ENCODE measurements at regions not wholly inside any gene's neighbourhood (a gene's known extent, or its start where the extent isn't known, plus 50 kb on each side); places are given as distances from the start of the nearest gene placed in this dataset.

- POLR2A ChIA-PET: no interaction called here
- CTCF ChIA-PET: no interaction called here
Observed at GRCh38 chr10:31595992-31596391, 277.0 kb downstream of the ZEB1 start.

- CTCF ChIA-PET: interaction anchor here (1.0 kb wide), 1 partner anchor 18 kb away, joined by 3 read pairs; no protein-coding TSS in a partner anchor
Observed at GRCh38 chr10:31594347-31594873, 275.4 kb downstream of the ZEB1 start.

GRCh38 chr10:31593124-31593523, 274.1 kb downstream of the ZEB1 start:
- ChIA-PET CTCF (no interaction called here), POLR2A (interaction anchor here (0.5 kb wide), 1 partner anchor 55 kb away, joined by 3 read pairs; no protein-coding TSS in a partner anchor)

More at GRCh38 chr10:31594347-31594873, 275.4 kb downstream of the ZEB1 start:
- POLR2A ChIA-PET: interaction anchor here (0.8 kb wide), 1 partner anchor 166 kb away, joined by 3 read pairs; no protein-coding TSS in a partner anchor

- ChIA-PET CTCF (interaction anchor here (1.0 kb wide), 1 partner anchor 840 kb away, joined by 4 read pairs; no protein-coding TSS in a partner anchor), POLR2A (no interaction called here)
Observed at GRCh38 chr10:31591569-31591968, 272.6 kb downstream of the ZEB1 start.

- POLR2A ChIA-PET: no interaction called here
- CTCF ChIA-PET: no interaction called here
Observed at GRCh38 chr10:31590023-31590800, 271.2 kb downstream of the ZEB1 start.

GRCh38 chr10:31587691-31588090, 268.7 kb downstream of the ZEB1 start:
- ChIA-PET POLR2A (no interaction called here), CTCF (no interaction called here)

- POLR2A ChIA-PET: no interaction called here
- CTCF ChIA-PET: no interaction called here
Observed at GRCh38 chr10:31586723-31587638, 268.0 kb downstream of the ZEB1 start.

- CTCF ChIA-PET: no interaction called here
- POLR2A ChIA-PET: no interaction called here
Observed at GRCh38 chr10:31584876-31585275, 265.9 kb downstream of the ZEB1 start.

GRCh38 chr10:31584098-31584631, 265.1 kb downstream of the ZEB1 start:
- CTCF ChIA-PET: no interaction called here

GRCh38 chr10:31583293-31583692, 264.3 kb downstream of the ZEB1 start:
- ChIA-PET CTCF (no interaction called here), POLR2A (no interaction called here)

More at GRCh38 chr10:31584098-31584631, 265.1 kb downstream of the ZEB1 start:
- POLR2A ChIA-PET: no interaction called here

GRCh38 chr10:31582365-31583052, 263.5 kb downstream of the ZEB1 start:
- ChIA-PET CTCF (no interaction called here), POLR2A (no interaction called here)

- POLR2A ChIA-PET: no interaction called here
- CTCF ChIA-PET: no interaction called here
Observed at GRCh38 chr10:31581741-31582323, 262.8 kb downstream of the ZEB1 start.

- CTCF ChIA-PET: no interaction called here
- POLR2A ChIA-PET: no interaction called here
Observed at GRCh38 chr10:31580646-31581045, 261.6 kb downstream of the ZEB1 start.
